ENCODE measurements at regions not wholly inside any gene's neighbourhood (a gene's known extent, or its start where the extent isn't known, plus 50 kb on each side); places are given as distances from the start of the nearest gene placed in this dataset.

GRCh38 chr6:122052346-122052900 lies 347.0 kb upstream of the HSF2 start:
- DNase-seq (ENCODE audit: low spot score) = no peak

GRCh38 chr6:122059918-122060317 lies 339.5 kb upstream of the HSF2 start:
- peak; percentile 43 for DNase-seq (ENCODE audit: low spot score)

GRCh38 chr6:122061855-122062254 lies 337.6 kb upstream of the HSF2 start:
- no peak for DNase-seq (ENCODE audit: low spot score)

- peak; percentile 48 for DNase-seq (ENCODE audit: low spot score)
Observed at GRCh38 chr6:122063076-122063475, 336.4 kb upstream of the HSF2 start.

- DNase-seq (ENCODE audit: low spot score) = no peak
Observed at GRCh38 chr6:122063761-122064160, 335.7 kb upstream of the HSF2 start.

- no peak for DNase-seq (ENCODE audit: low spot score)
Observed at GRCh38 chr6:122066200-122066599, 333.3 kb upstream of the HSF2 start.

- DNase-seq (ENCODE audit: low spot score) = no peak
Observed at GRCh38 chr6:122068291-122068769, 331.1 kb upstream of the HSF2 start.

GRCh38 chr6:122069932-122070331 lies 329.5 kb upstream of the HSF2 start:
- DNase-seq (ENCODE audit: low spot score) = no peak

GRCh38 chr6:122072014-122072647 lies 327.3 kb upstream of the HSF2 start:
- no peak for DNase-seq (ENCODE audit: low spot score)

GRCh38 chr6:122075084-122075838 lies 324.2 kb upstream of the HSF2 start:
- no peak for DNase-seq (ENCODE audit: low spot score)

GRCh38 chr6:122075917-122076316 lies 323.5 kb upstream of the HSF2 start:
- DNase-seq (ENCODE audit: low spot score) = no peak

GRCh38 chr6:122077603-122078002 lies 321.8 kb upstream of the HSF2 start:
- DNase-seq (ENCODE audit: low spot score) = no peak

GRCh38 chr6:122078481-122078880 lies 321.0 kb upstream of the HSF2 start:
- peak; percentile 93 for DNase-seq (ENCODE audit: low spot score)

GRCh38 chr6:122079916-122080315 lies 319.5 kb upstream of the HSF2 start:
- DNase-seq (ENCODE audit: low spot score) = peak; percentile 93

GRCh38 chr6:122081921-122082320 lies 317.5 kb upstream of the HSF2 start:
- DNase-seq (ENCODE audit: low spot score) = no peak

- no peak for DNase-seq (ENCODE audit: low spot score)
Observed at GRCh38 chr6:122082370-122082769, 317.1 kb upstream of the HSF2 start.

- DNase-seq (ENCODE audit: low spot score) = no peak
Observed at GRCh38 chr6:122092366-122092765, 307.1 kb upstream of the HSF2 start.

- DNase-seq (ENCODE audit: low spot score) = peak; percentile 91
Observed at GRCh38 chr6:122098201-122098678, 301.2 kb upstream of the HSF2 start.

GRCh38 chr6:122102026-122102425 lies 297.4 kb upstream of the HSF2 start:
- no peak for DNase-seq (ENCODE audit: low spot score)

GRCh38 chr6:122107256-122107852 lies 292.1 kb upstream of the HSF2 start:
- DNase-seq (ENCODE audit: low spot score) = no peak

GRCh38 chr6:122109075-122109474 lies 290.4 kb upstream of the HSF2 start:
- DNase-seq (ENCODE audit: low spot score) = no peak

- DNase-seq (ENCODE audit: low spot score) = no peak
Observed at GRCh38 chr6:122114717-122115116, 284.7 kb upstream of the HSF2 start.

All from umbilical cord (tissue), 1 donor.